ENCODE measurements at regions not wholly inside any gene's neighbourhood (a gene's known extent, or its start where the extent isn't known, plus 50 kb on each side); places are given as distances from the start of the nearest gene placed in this dataset.
"Not testable (repeated sequence)": the region's sequence is repeated elsewhere in the genome, so short reads cannot be mapped to it uniquely, and the experiment has no call there.

- DNase-seq (ENCODE audit: low read depth in 2 of 2), result no peak
Observed at GRCh38 chrY:18951019-18951418, 177.5 kb upstream of the HSFY2 start.

- no peak for DNase-seq (ENCODE audit: low read depth in 2 of 2)
Observed at GRCh38 chrY:18936831-18937230, 163.3 kb upstream of the HSFY2 start.

- DNase-seq (ENCODE audit: low read depth in 2 of 2), result no peak
Observed at GRCh38 chrY:18919256-18919655, 145.7 kb upstream of the HSFY2 start.

GRCh38 chrY:18912846-18913245, 139.3 kb upstream of the HSFY2 start:
- no peak for DNase-seq (ENCODE audit: low read depth in 2 of 2)

- DNase-seq (ENCODE audit: low read depth in 2 of 2), result no peak
Observed at GRCh38 chrY:18909846-18910245, 136.3 kb upstream of the HSFY2 start.

GRCh38 chrY:18906198-18906597, 132.7 kb upstream of the HSFY2 start:
- DNase-seq (ENCODE audit: low read depth in 2 of 2), result not testable (repeated sequence)

- no peak for DNase-seq (ENCODE audit: low read depth in 2 of 2)
Observed at GRCh38 chrY:18904296-18904695, 130.8 kb upstream of the HSFY2 start.

GRCh38 chrY:18891994-18892393, 118.5 kb upstream of the HSFY2 start:
- DNase-seq (ENCODE audit: low read depth in 2 of 2), result no peak

- DNase-seq (ENCODE audit: low read depth in 2 of 2), result no peak
Observed at GRCh38 chrY:18889548-18889947, 116.0 kb upstream of the HSFY2 start.

GRCh38 chrY:18884748-18885147, 111.2 kb upstream of the HSFY2 start:
- DNase-seq (ENCODE audit: low read depth in 2 of 2), result no peak

GRCh38 chrY:18869145-18869544, 95.6 kb upstream of the HSFY2 start:
- DNase-seq (ENCODE audit: low read depth in 2 of 2), result not testable (repeated sequence)

- not testable (repeated sequence) for DNase-seq (ENCODE audit: low read depth in 2 of 2)
Observed at GRCh38 chrY:18866887-18867551, 93.5 kb upstream of the HSFY2 start.

- DNase-seq (ENCODE audit: low read depth in 2 of 2), result not testable (repeated sequence)
Observed at GRCh38 chrY:18860856-18861255, 87.3 kb upstream of the HSFY2 start.

GRCh38 chrY:18858484-18859191, 85.1 kb upstream of the HSFY2 start:
- DNase-seq (ENCODE audit: low read depth in 2 of 2), result not testable (repeated sequence)

GRCh38 chrY:18855184-18855583, 81.6 kb upstream of the HSFY2 start:
- not testable (repeated sequence) for DNase-seq (ENCODE audit: low read depth in 2 of 2)

- not testable (repeated sequence) for DNase-seq (ENCODE audit: low read depth in 2 of 2)
Observed at GRCh38 chrY:18853323-18853722, 79.8 kb upstream of the HSFY2 start.

- not testable (repeated sequence) for DNase-seq (ENCODE audit: low read depth in 2 of 2)
Observed at GRCh38 chrY:18836643-18837042, 63.1 kb upstream of the HSFY2 start.
